GM21737 (cell line): ENCODE measurements at regions not wholly inside any gene's neighbourhood (a gene's known extent, or its start where the extent isn't known, plus 50 kb on each side); places are given as distances from the start of the nearest gene placed in this dataset.
"Not testable (repeated sequence)": the region's sequence is repeated elsewhere in the genome, so short reads cannot be mapped to it uniquely, and the experiment has no call there.

Experiments
- ATAC-seq: cut with Tn5 transposase; IDR thresholded peaks from one replicate; pipeline ENCODE4 v1.9.1; 2021; ENCODE audit warnings: mild to moderate bottlenecking, moderate library complexity; ENCODE audit not compliant: unreplicated experiment

DNA sequence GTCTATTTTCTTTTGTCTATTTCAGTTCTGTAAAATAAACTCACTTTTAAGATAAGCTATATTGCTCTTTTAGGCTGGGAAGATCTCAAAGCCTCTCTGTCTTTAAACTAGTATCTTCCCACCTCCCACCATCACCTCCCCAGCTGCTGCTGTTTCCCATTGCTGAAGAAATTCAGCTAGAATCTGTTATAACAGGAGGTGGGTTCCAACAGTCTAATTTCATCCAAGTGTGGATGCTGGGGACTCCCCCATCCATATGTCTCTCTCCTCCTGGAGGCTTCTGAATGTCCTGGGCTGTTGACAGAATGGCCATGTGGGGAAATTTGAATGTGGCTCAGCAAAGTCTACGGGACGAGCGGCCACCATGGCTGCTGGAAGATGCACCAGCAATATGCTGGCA is 301.0 kb downstream of the RASEF start:
- ATAC-seq, result no peak

DNA sequence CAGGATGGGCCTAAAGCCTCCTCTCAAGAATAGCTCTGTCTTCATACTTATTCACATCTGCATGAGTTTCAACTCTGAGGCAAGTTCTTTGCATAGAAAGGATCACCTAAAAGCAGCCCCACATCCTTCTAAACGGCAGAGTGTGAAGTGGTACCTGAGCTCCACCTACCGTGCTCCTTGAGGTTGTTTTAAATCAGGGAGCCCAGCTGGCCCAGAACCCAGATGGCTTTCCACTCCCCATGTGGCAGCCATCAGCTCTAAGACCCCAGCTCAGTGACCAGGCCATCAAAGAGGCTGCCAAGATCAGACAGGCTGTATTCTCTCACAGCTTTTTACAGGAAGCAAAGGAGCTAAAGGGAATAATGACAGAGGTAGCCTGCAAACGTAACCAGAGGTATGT is 299.3 kb downstream of the RASEF start:
- ATAC-seq, result no peak

DNA sequence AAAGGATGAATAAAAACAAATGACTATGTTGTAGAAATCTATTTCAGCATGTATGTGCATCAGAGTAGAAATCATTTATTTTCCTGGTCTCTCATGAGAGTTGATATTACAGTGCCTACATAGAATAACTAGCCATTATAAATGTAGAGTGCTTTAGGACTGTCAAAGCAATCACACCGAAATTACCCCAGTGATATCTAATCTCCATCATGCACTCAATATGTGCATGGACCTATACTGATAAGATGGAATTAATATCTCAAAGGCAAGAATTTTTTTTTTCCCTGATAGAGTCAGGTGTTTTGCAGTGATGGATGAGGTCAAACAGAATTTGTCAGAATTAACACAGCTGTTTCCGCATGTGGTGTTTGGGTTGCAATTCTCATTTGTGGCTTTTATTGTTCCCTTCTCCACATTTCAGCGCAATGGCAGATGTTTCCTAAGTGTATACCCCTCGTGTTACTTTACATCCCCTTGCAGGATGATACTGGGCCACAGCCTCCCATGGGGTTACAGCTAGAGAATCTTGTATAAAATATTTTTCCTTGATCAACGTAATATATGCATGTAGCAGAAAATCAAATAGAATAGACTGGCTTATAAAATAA is 298.8 kb downstream of the RASEF start:
- no peak for ATAC-seq

DNA sequence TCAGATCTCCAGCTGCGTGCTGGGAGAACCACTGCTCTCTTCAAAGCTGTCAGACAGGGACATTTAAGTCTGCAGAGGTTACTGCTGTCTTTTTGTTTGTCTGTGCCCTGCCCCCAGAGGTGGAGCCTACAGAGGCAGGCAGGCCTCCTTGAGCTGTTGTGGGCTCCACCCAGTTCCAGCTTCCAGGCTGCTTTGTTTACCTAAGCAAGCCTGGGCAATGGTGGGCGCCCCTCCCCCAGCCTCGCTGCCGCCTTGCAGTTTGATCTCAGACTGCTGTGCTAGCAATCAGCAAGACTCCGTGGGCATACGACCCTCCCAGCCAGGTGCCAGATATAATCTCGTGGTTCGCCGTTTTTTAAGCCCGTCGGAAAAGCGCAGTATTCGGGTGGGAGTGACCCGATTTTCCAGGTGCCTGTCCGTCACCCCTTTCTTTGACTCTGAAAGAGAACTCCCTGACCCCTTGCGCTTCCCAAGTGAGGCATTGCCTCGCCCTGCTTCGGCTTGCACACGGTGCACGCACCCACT is 288.2 kb downstream of the RASEF start:
- ATAC-seq, result not testable (repeated sequence)

DNA sequence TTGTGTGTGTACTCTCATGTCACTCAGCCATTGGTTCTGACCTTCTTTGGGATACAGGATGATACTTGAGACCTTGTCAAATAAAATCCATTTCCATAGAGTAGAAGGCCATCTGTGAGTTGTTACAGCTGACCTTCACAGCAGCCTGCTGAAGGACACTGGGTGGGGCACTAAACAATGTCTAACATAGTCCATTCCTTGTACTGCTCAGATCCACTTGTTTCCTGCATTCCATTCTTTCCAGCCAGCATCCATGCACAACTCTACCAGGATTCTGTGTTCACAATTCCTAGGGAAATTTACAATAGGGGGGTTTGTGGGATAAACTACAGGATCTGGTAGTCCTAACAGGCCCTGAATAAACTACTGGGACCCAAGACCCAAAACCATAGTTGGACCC is 286.4 kb downstream of the RASEF start:
- no peak for ATAC-seq

DNA sequence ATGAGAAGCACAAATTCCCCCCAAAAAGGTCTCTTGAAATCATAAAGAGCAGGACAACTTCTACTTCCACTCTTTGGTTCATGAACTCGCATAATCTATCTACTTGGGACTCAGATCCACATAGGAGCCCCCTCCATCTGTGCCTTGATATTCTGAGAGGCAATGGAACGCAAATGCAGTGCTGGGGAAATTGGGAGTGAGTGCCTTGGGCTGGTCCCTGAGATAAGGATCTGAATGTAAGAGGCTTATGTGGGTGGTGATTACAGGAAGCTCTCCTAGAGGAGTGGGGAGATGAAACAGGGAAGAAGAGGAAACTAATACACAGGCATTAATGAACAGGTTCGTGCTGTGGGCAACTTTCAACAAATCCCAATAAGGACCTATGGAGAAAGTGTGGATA is 285.6 kb downstream of the RASEF start:
- ATAC-seq, result no peak

DNA sequence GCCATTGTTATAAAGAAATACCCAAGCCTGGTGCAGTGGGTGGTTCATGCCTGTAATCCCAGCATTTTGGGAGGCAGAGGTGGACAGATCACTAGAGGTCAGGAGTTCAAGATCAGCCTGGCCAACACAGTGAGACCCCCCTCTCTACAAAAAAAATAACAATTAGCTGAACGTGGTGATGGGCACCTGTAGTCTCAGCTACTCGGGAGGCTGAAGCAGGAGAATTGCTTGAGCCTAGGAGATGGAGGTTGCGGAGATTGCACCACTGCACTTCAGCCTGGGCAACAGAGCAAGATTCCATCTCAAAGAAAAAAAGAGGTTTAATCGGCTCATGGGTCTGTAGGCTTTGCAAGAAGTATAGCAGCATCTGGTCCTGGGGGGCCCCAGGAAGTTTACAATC is 284.0 kb downstream of the RASEF start:
- not testable (repeated sequence) for ATAC-seq

DNA sequence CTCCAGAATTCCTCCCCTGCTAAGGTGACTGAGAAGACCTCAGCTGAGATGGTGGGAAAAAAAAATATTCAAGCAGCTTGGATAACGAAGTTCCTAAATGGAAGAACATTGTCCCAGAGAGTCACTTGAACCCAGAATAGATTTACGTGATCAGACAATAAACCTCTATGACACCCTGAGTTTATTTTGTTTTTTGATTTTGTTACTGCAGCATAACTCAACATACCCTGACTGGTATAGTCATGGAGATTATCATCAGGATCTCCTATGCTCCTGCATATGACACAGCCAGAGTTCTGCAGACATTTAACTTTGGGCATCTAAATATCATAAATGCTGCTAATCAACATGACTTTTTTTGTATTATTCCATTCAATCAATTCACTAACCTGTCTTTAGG is 282.9 kb downstream of the RASEF start:
- ATAC-seq, result no peak

DNA sequence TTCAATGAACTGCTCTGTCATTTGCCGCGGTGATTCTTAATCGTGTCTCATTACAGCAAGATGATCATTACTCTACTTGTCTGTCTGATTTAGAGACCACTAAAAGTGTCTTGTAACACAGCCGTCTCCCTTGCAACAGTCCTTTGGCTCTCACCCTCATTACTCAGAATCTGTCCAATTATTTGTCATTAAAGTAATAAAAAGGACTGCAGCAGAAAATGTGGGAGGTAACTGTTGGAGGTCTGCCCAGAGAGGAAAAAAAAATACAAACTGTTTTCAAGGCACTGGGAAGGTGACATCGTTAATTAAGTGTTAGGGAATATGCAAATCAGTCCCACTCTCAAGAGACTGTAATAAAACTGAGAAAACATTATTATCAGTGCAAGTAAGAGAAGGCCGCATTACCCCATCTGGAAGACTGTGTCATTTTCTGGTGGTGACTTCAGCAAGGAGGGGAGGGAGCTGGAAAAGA is 281.0 kb downstream of the RASEF start:
- ATAC-seq, result no peak

DNA sequence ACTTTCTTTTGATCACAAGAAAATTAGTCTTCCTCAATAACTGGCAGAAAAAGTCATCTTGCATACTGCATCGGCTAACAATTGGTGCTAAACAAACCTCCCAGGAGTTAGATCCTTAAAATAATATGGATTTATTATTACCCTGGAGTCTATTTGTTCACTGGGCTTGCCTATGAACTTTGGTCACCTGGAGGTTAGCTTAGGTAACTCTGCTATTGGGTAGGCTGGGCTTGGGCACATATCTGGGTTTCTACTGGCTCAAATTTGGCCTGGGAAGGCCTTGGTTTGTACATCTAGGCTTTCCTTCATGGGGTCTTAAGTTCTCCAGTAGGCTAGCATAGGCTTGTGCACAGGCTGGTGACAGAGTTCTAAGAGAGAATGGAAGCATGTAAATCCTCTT is 279.9 kb downstream of the RASEF start:
- ATAC-seq, result no peak

DNA sequence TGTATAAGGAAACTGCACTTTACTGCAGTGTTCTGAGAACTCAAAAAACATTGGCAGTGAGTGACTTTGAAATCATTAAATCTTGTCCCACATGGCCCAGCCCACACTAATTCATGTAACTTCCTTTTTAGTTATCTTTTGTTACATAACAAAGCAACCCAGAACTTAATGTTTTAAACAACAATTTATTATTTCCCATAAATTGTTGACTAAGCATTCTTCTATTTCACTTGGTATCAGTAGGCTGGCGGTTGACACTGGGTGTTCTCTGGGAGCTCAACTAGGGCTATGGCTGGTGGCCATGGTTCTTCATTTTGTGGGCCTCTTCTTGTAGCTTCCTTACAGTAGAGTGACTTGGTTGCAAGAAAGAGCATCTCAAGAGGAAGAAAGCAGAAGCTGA is 278.4 kb downstream of the RASEF start:
- ATAC-seq, result no peak

DNA sequence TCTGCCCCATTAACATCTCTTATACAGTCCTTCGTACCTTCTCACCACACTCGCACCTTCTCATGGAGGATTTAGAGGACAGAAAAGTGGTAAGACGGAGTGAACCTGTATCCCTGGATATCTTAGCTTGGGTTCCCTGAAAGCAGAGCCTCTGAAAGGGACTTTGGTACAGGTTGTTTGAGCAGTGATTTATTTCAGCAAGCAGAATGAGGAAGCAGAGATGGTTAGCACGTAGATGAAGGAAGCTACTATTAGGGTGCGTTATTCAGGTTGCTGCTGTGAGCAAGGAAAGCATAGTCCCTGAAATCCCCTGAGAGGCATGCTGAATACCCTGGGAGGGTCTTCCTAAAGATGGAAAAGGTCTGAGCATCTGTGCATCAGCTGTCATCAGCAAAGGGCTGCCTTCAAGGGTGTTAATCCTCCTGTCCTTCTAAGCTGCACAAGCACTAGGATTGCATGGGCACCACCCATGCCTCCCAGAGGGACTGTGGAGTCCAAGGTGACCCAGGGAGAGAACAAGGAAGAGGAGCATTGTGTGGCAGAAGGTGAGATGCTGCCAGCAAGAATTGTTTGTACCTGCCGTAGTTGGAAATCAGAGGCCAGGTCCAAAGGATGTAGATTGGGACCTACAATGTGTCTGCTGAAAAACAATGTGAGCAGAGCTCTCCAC is 273.7 kb downstream of the RASEF start:
- no peak for ATAC-seq

DNA sequence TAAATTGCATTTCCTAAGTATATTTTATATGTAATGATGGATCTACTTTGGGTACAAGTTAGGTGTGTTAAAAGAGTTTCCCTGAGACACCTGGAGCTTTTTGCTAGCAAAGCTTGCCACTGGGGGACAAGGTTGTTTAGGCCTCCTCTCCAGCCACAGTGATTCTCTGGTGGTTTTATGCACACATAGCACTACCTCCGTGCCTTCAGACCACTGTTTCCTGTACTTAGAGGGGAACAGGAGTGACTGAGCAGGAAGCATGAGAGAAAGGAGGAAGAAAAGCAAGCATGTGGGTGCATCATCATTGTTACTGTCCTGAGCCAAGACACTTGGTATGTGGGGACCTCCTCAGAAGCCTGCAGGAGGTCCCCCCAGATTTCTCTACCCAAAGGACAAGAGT is 272.1 kb downstream of the RASEF start:
- no peak for ATAC-seq

DNA sequence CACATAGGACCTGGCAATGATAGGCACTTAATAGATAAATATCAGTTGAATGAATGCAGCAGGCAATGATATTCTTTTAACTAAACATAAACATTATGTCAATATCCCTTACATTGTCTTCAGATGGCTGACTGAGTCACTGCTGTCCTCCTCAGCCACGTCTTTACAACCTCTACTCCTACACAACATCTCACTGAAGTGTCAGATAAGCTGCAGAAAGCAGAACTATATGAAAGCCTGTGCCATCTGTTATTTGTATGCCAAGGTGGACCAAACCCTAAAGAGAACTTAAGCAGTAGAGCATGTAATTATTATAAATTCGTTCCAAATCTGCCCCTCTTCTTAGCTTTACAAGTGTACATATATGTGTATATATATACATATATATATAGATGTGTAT is 271.2 kb downstream of the RASEF start:
- no peak for ATAC-seq

DNA sequence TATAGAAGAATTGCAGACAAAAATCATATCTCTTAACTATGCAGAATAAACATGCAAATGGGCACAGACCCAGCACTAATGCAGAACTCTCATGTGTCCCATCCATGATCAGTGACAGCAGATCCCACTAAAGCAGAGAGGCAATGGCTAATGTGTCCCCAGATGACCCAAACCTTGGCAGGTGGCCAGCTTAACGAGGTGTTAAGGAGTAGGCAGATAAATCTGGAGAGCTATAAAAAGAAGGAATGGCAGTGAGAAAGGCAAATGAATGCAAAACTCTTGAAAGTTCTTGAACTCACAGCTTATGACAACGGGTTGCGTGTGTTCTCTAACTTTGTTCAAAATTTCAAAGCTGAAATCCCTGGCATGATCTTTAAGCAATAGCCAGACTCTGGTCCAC is 265.4 kb downstream of the RASEF start:
- ATAC-seq, result no peak

DNA sequence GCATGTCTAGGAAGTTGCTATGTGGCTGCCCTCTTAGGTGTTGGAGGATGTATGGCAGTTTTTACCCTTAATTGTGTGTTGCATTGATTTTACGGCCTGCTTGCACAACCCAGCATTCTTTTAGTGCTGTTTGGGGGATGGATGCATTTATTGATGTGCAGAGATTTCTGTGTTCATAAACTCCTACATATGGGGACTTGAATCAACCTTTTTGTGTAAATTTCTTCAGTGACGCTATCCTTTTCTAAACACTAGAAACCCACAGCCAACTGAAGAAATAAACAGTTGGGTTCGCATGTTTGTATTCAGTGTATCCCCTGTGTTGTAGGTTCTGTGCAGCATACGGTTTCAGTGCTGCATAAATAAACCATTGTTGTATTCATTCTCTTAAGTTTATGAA is 263.7 kb downstream of the RASEF start:
- no peak for ATAC-seq

DNA sequence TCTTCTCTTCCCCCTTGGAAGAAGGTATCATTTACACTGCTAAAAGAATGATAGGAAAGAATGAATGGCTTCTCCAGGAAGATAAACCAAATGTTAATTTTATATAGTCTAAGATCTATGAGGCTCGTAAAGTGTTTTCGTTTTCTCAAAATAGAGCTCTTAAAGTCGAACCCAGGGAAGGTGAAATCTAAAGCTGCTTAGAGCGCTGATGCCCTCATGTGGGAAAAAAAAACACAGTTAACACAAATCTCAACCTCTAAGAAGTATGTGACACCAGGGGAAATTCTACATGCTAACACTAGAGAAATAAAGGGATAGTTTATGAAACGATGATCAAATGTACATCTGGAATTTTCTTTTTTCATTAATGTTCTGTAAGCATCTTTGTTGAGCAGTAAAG is 257.9 kb downstream of the RASEF start:
- ATAC-seq, result no peak

DNA sequence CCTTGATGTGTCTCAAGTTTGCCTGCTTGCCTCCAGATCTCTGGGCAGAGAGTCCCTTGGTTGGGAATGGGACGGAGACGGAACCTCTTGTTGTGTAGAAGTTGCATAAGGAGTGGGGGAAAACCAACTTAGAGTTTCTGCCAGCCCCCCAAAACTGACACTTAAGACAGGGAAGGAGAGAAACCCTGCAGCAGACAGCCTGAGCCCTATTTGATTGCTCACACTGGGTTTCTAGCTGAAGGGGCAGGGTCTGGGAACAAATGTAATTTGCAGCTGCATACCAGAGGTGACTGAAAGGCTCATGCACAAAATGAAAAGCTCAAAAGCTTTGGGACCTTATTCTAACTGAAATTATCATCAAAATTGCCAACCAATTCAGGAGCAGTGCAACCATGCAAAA is 254.5 kb downstream of the RASEF start:
- ATAC-seq, result no peak

DNA sequence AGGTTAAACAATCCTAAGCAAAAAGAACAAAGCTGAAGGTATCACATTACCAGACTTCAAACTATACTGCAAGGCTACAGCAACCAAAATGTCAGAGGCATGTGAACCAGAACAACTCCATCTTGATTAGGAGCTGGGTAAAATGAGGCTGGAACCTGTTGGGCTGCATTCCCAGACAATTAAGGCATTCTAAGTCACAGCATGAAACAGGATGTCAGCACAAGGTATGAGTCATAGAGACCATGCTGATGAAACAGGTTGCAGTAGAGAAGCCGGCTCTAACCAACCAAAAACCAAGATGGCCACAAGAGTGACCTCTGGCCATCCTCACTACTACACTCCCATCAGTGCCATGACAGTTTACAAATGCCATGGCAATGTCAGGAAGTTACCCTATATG is 252.0 kb downstream of the RASEF start:
- ATAC-seq, result no peak

DNA sequence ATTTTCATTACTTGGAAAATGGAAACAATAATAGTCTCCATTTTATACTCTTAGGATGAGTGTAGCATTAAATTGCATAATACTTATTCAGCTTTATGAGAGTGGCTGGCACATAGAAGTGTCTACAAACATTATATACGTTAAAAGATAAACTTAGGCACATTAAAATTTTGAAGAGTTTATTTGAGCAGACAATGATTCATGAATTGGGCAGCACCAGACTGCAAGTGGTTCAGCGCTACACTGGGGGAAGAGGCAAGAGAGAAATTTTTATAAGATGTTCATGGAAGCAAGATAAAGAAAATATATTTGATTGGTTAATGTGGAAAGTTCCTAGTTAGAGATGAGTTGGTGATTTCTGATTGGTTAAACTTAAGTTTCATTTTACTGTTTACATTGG is 243.7 kb downstream of the RASEF start:
- no peak for ATAC-seq

DNA sequence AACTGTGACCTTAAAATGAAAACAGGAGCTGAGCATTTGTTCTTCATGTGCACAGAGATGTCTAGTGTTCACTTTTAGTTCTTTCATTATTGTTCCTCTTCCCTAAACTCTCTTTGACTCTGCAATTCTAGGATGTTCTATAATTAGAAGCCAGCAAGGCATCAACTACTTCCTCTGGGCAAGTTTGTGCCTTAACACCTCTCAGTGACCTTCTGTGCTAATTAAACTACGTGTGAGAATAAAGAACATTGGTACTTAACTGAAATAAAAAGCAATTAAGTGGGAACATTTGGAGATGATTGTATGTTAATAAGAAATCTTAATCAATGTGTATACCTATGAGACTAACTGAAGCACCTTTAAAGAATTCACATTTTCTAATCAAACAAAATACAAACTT is 242.8 kb downstream of the RASEF start:
- no peak for ATAC-seq

DNA sequence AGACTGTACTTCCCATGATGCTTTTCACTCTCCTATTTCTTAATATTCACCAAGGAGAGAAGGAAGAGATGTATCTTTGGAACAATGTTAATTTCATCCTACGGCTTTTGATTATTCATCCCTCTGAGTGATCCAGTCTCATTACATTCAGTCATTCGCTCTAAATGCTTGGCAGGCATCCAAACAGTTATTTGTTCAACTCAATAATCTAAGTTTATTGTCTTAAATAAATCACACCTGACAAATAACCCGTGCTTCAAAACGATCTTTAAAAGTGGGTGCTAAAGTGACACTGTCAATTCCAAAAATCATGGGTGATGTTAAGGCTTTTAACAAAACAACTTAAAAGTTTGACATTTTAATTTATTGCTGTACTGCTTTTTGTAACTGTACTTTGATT is 233.1 kb downstream of the RASEF start:
- ATAC-seq, result no peak

DNA sequence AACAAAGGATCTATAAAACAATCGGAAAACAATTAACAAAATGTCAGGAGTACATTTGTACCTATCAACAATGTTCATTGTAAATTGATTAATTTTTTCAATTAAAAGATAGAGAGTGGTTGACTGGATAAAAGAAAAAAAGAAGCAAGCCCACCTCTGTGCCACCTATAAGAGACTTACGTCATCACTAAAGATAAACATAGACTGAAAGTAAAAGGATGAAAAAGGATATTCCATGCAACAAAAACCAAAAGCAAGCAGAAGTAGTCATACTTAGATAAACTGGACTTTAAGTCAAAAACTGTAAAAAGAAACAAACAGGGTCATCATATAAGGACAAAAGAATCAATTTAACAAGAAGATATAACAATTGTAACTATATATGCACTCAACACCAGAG is 197.4 kb downstream of the RASEF start:
- ATAC-seq, result no peak
